ENCODE measurements at regions not wholly inside any gene's neighbourhood (a gene's known extent, or its start where the extent isn't known, plus 50 kb on each side); places are given as distances from the start of the nearest gene placed in this dataset.

GRCh38 chr4:8706216-8707044 lies 113.9 kb downstream of the CPZ start (continued):
- TF ChIP-seq RARB (CRISPR knock-in tag; IDR thresholded peaks at IDR 0.05): no peak

GRCh38 chr4:8705161-8706145 lies 112.9 kb downstream of the CPZ start:
- TF ChIP-seq ZNF70 (CRISPR knock-in tag; IDR thresholded peaks at IDR 0.05): no peak
- TF ChIP-seq ESRRG (CRISPR knock-in tag; IDR thresholded peaks at IDR 0.05): no peak
- ATAC-seq: no peak

GRCh38 chr4:8704632-8705031 lies 112.1 kb downstream of the CPZ start:
- no peak for ATAC-seq
- no peak for TF ChIP-seq ZFP3 (CRISPR knock-in tag; IDR thresholded peaks at IDR 0.05)

- no peak for TF ChIP-seq TCF4 (CRISPR knock-in tag; IDR thresholded peaks at IDR 0.05; ENCODE audit: borderline replicate concordance)
- ATAC-seq: no peak
Measured at GRCh38 chr4:8703857-8704495, 111.4 kb downstream of the CPZ start.

- no peak for ATAC-seq
- no peak for TF ChIP-seq CREB5 (CRISPR knock-in tag; IDR thresholded peaks at IDR 0.05; ENCODE audit: low read depth)
Measured at GRCh38 chr4:8703401-8703696, 110.8 kb downstream of the CPZ start.

GRCh38 chr4:8702516-8703400 lies 110.2 kb downstream of the CPZ start:
- no peak for ATAC-seq
- TF ChIP-seq CREB5 (CRISPR knock-in tag; IDR thresholded peaks at IDR 0.05; ENCODE audit: low read depth): no peak
- TF ChIP-seq ARNTL (CRISPR knock-in tag; IDR thresholded peaks at IDR 0.05; ENCODE audit: borderline replicate concordance, low read depth): no peak
- TF ChIP-seq TSHZ2 (CRISPR knock-in tag; IDR thresholded peaks at IDR 0.05): no peak
- TF ChIP-seq ZFP30 (CRISPR knock-in tag; IDR thresholded peaks at IDR 0.05): no peak
- no peak for TF ChIP-seq POU6F1 (CRISPR knock-in tag; IDR thresholded peaks at IDR 0.05; ENCODE audit: borderline replicate concordance, low read depth)
- no peak for TF ChIP-seq CSDC2 (CRISPR knock-in tag; IDR thresholded peaks at IDR 0.05)
- TF ChIP-seq OSR1 (CRISPR knock-in tag; IDR thresholded peaks at IDR 0.05): no peak
- no peak for TF ChIP-seq RARB (CRISPR knock-in tag; IDR thresholded peaks at IDR 0.05)
- TF ChIP-seq ISL1 (CRISPR knock-in tag; IDR thresholded peaks at IDR 0.05): no peak
- no peak for TF ChIP-seq SNAI2 (CRISPR knock-in tag; IDR thresholded peaks at IDR 0.05)
- TF ChIP-seq PATZ1 (CRISPR knock-in tag; IDR thresholded peaks at IDR 0.05; ENCODE audit: borderline replicate concordance): no peak
- TF ChIP-seq ESRRG (CRISPR knock-in tag; IDR thresholded peaks at IDR 0.05): no peak
- TF ChIP-seq PPARA (CRISPR knock-in tag; IDR thresholded peaks at IDR 0.05; ENCODE audit: borderline replicate concordance): no peak
